ENCODE measurements at regions not wholly inside any gene's neighbourhood (a gene's known extent, or its start where the extent isn't known, plus 50 kb on each side); places are given as distances from the start of the nearest gene placed in this dataset.

- TF ChIP-seq PRDM10 (tag by site-specific recombination; IDR thresholded peaks at IDR 0.05) (no peak), ZNF529 (tag by site-specific recombination; IDR thresholded peaks at IDR 0.05; ENCODE audit: insufficient replicate concordance) (no peak), PBX3 (CRISPR knock-in tag; IDR thresholded peaks at IDR 0.05) (no peak)
Measured at GRCh38 chr21:26351661-26352060, 181.1 kb upstream of the APP start (continued).

GRCh38 chr21:26332867-26333266 lies 162.3 kb upstream of the APP start:
- no peaks in the 10 kb centered on the region; the same call in 1 of the 2 replicates for H3K9me3 ChIP-seq (ENCODE audit: control insufficient read depth, insufficient read depth, low read depth, low read length)
- no peak overlapping the region for H3K4me3 ChIP-seq (ENCODE audit: low read depth, low read length)
- TF ChIP-seq KLF1 (tag by site-specific recombination; IDR thresholded peaks at IDR 0.05) (no peak), ZBTB49 (tag by site-specific recombination; IDR thresholded peaks at IDR 0.05; ENCODE audit: low read depth) (no peak), ZNF670 (tag by site-specific recombination; IDR thresholded peaks at IDR 0.05; ENCODE audit: low read depth) (no peak), ZNF768 (tag by site-specific recombination; IDR thresholded peaks at IDR 0.05) (no peak), EGR2 (tag by site-specific recombination; IDR thresholded peaks at IDR 0.05; ENCODE audit: low read depth) (no peak)
- ChIA-PET POLR2A (no interaction called here), CTCF (no interaction called here)
- no peaks in the 10 kb centered on the region for H3K4me1 ChIP-seq (ENCODE audit: control insufficient read depth, insufficient read depth, low read length)
- no peak overlapping the region for H3K27ac ChIP-seq (ENCODE audit: extremely low read depth, low read depth, low read length)
- no peaks in the 10 kb centered on the region for H3K36me3 ChIP-seq (ENCODE audit: control insufficient read depth in 2 of 2, insufficient read depth in 1 of 2, low read length in 2 of 2)

GRCh38 chr21:26331205-26331980 lies 160.8 kb upstream of the APP start:
- H3K4me1 ChIP-seq (ENCODE audit: control insufficient read depth, insufficient read depth, low read length), result no peaks in the 10 kb centered on the region
- H3K9me3 ChIP-seq (ENCODE audit: control insufficient read depth, insufficient read depth, low read depth, low read length), result no peaks in the 10 kb centered on the region
- ChIA-PET POLR2A (no interaction called here), CTCF (interaction anchor here (0.7 kb wide), 1 partner anchor 159 kb away, joined by 4 read pairs; no protein-coding TSS in a partner anchor)
- TF ChIP-seq ZNF221 (tag by site-specific recombination; IDR thresholded peaks at IDR 0.05; ENCODE audit: borderline replicate concordance) (no peak), ZNF670 (tag by site-specific recombination; IDR thresholded peaks at IDR 0.05; ENCODE audit: low read depth) (no peak)
- H3K4me3 ChIP-seq (ENCODE audit: low read depth, low read length), result no peak overlapping the region
- no peaks in the 10 kb centered on the region for H3K36me3 ChIP-seq (ENCODE audit: control insufficient read depth in 2 of 2, insufficient read depth in 1 of 2, low read length in 2 of 2)
- H3K27ac ChIP-seq (ENCODE audit: extremely low read depth, low read depth, low read length), result no peak overlapping the region

- no peaks in the 10 kb centered on the region for H3K36me3 ChIP-seq (ENCODE audit: control insufficient read depth in 2 of 2, insufficient read depth in 1 of 2, low read length in 2 of 2)
- CTCF ChIA-PET, result no interaction called here
- POLR2A ChIA-PET, result no interaction called here
- H3K27ac ChIP-seq (ENCODE audit: extremely low read depth, low read depth, low read length), result no peak overlapping the region
- H3K4me3 ChIP-seq (ENCODE audit: low read depth, low read length), result no peak overlapping the region
- no peaks in the 10 kb centered on the region for H3K9me3 ChIP-seq (ENCODE audit: control insufficient read depth, insufficient read depth, low read depth, low read length)
- no peak for TF ChIP-seq ZNF140 (tag by site-specific recombination; IDR thresholded peaks at IDR 0.05)
- no peak for TF ChIP-seq ZNF621 (tag by site-specific recombination; IDR thresholded peaks at IDR 0.05)
- TF ChIP-seq ZNF423 (tag by site-specific recombination; IDR thresholded peaks at IDR 0.05), result no peak
- TF ChIP-seq AEBP2 (tag by site-specific recombination; IDR thresholded peaks at IDR 0.05; ENCODE audit: borderline replicate concordance), result no peak
- no peak for TF ChIP-seq ZFP69B (tag by site-specific recombination; IDR thresholded peaks at IDR 0.05)
- no peak for TF ChIP-seq ZNF624 (tag by site-specific recombination; IDR thresholded peaks at IDR 0.05)
- TF ChIP-seq ZNF837 (tag by site-specific recombination; IDR thresholded peaks at IDR 0.05), result no peak
- H3K4me1 ChIP-seq (ENCODE audit: control insufficient read depth, insufficient read depth, low read length), result no peaks in the 10 kb centered on the region
Measured at GRCh38 chr21:26320596-26320995, 150.0 kb upstream of the APP start.
